ENCODE measurements at regions not wholly inside any gene's neighbourhood (a gene's known extent, or its start where the extent isn't known, plus 50 kb on each side); places are given as distances from the start of the nearest gene placed in this dataset.
A peak's percentile ranks its signal among the peaks of the same experiment; 100 is the strongest.

DNA sequence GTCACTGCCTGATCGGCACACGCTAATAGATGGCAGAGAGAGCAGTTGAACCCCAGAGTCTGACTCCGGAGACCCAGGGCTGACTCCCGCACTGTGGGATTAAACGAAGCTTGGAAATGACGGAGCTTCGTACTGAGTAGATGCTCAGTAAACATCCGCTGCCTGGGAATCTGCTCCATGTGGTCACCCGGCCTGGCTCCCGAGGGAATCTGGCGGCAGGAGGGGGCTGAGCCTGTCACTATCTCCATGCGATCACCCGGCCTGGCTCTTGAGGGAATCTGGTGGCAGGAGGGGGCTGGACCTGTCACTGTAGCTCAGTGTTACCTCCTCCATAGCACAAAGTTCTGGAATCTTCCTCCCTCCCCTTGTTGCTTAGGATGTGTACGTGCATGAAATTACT is 139.7 kb upstream of the CIBAR2 start:
- Histone ChIP-seq H3K27me3 (ENCODE audit: insufficient read depth, low read depth) (no peaks in the 10 kb centered on the region), H3K9me3 (ENCODE audit: insufficient read depth, low read depth) (no peaks in the 10 kb centered on the region), H2AFZ (no peak overlapping the region), H3K9me2 (ENCODE audit: insufficient read depth) (no peaks in the 10 kb centered on the region), H4K20me1 (ENCODE audit: insufficient read depth) (no peaks in the 10 kb centered on the region; the same call in none of the 2 replicates), H3K79me2 (ENCODE audit: low read depth) (no peaks in the 10 kb centered on the region), H3F3A (ENCODE audit: insufficient read depth, low read depth) (no peaks in the 10 kb centered on the region), H3K27ac (no peak overlapping the region), H3K36me3 (ENCODE audit: low read depth) (no peaks in the 10 kb centered on the region), H3K4me1 (replicated peaks; ENCODE audit: insufficient read depth) (no peaks in the 10 kb centered on the region), H3K4me3 (no peak overlapping the region), H3K4me2 (no peak overlapping the region)
- ChIA-PET CTCF (no interaction called here), POLR2A (ENCODE audit: unreplicated experiment) (interaction anchor here (0.6 kb wide), 1 partner anchor 403 kb away, joined by 5 read pairs; no protein-coding TSS in a partner anchor)
- DNase-seq = no peak
- BruUV-seq (replicated peaks) = no TSS peak
- intact Hi-C loops (cut with micrococcal nuclease; ENCODE audit: unreplicated experiment) = no loop called here
- no peak for TF ChIP-seq EZH2 (IDR thresholded peaks at IDR 0.05; ENCODE audit: low read depth)
- TF ChIP-seq, protein P1, sequence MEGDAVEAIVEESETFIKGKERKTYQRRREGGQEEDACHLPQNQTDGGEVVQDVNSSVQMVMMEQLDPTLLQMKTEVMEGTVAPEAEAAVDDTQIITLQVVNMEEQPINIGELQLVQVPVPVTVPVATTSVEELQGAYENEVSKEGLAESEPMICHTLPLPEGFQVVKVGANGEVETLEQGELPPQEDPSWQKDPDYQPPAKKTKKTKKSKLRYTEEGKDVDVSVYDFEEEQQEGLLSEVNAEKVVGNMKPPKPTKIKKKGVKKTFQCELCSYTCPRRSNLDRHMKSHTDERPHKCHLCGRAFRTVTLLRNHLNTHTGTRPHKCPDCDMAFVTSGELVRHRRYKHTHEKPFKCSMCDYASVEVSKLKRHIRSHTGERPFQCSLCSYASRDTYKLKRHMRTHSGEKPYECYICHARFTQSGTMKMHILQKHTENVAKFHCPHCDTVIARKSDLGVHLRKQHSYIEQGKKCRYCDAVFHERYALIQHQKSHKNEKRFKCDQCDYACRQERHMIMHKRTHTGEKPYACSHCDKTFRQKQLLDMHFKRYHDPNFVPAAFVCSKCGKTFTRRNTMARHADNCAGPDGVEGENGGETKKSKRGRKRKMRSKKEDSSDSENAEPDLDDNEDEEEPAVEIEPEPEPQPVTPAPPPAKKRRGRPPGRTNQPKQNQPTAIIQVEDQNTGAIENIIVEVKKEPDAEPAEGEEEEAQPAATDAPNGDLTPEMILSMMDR (conservative IDR thresholded peaks at IDR 0.05) = no peak

DNA sequence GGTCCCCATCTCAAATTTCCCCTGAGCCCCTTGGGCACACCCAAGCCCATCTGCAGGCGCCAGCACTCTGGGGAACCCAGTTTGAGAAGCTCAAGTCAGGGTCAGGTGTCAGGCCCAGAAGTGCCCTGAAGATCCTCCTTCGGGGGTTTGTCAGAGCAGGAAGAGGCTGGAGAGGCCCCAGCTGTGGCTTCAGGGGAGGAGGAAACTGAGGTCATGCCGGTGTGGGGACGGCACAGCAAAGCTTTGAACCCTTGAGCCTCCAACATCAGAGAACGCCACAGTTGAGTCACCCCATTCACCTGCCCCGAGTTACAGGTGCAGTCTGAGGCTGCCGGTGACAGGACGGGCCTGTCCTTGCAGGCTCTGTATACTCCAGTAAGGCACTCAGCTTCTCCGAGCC is 140.2 kb upstream of the CIBAR2 start:
- POLR2A ChIA-PET (ENCODE audit: unreplicated experiment) = no interaction called here
- no peaks in the 10 kb centered on the region; the same call in none of the 2 replicates for H4K20me1 ChIP-seq (ENCODE audit: insufficient read depth)

DNA sequence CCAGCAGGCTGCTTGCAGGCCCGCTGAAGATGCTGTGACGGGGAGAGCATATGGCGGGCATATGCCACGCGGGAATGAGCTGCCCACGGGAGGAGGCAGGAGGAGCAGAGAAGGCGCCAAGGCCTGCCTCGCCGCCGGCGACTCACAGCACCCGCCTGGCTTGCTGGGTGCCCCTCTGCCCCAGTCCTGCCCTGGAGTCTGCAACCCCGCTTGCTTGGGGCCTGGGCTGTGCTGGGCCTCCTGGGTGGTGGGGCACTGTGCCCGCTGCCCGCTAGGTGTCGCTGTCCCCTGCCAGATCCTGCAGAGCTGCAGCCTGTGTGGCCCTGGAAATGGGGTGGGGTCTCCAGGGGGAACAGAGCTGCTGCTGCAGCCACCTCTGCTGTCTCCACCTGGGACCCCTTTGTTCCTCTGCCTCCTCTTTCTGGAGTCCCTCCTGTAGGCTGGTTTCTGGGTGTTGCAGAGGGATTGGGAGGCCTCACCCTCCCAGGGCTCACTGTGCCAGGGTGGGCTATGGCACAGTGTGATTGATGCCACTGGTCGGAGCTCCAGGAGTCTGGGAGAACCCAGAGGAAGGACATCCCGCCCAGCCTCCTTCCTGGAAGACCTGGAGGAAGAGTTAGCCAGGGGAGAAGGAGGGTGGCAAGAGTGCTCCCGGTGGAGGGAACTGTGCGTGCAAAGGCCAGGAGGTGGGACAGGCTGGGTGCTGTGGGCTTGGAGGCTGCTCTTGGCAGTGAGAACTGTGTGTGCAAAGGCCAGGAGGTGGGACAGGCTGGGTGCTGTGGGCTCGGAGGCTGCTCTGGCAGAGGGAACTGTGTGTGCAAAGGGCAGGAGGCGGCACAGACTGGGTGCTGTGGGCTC is 141.0 kb upstream of the CIBAR2 start:
- Histone ChIP-seq H3K4me3 (no peak overlapping the region), H2AFZ (no peak overlapping the region), H3K4me2 (no peak overlapping the region), H3K79me2 (ENCODE audit: low read depth) (no peaks in the 10 kb centered on the region), H3F3A (ENCODE audit: insufficient read depth, low read depth) (no peaks in the 10 kb centered on the region), H4K20me1 (ENCODE audit: insufficient read depth) (no peaks in the 10 kb centered on the region; the same call in none of the 2 replicates), H3K9me3 (ENCODE audit: insufficient read depth, low read depth) (no peaks in the 10 kb centered on the region), H3K4me1 (replicated peaks; ENCODE audit: insufficient read depth) (no peaks in the 10 kb centered on the region), H3K36me3 (ENCODE audit: low read depth) (no peaks in the 10 kb centered on the region), H3K27me3 (ENCODE audit: insufficient read depth, low read depth) (no peaks in the 10 kb centered on the region), H3K27ac (no peak overlapping the region), H3K9me2 (ENCODE audit: insufficient read depth) (no peaks in the 10 kb centered on the region)
- peak in 1 of 2 experiments; percentile 57 for DNase-seq
- ChIA-PET CTCF (interaction anchor here (0.6 kb wide), 2 partner anchors 224 to 388 kb away, joined by 4 read pairs; no protein-coding TSS in a partner anchor), POLR2A (ENCODE audit: unreplicated experiment) (no interaction called here)
- intact Hi-C loops (cut with micrococcal nuclease; ENCODE audit: unreplicated experiment) = no loop called here
- no TSS peak for BruUV-seq (replicated peaks)
- TF ChIP-seq, protein P1 (conservative IDR thresholded peaks at IDR 0.05) = peak; percentile 96
- TF ChIP-seq EZH2 (IDR thresholded peaks at IDR 0.05; ENCODE audit: low read depth) = no peak

More for the DNA sequence above, 140.2 kb upstream of the CIBAR2 start:
- Histone ChIP-seq H3K4me3 (no peak overlapping the region), H3K9me2 (ENCODE audit: insufficient read depth) (no peaks in the 10 kb centered on the region), H3K27me3 (ENCODE audit: insufficient read depth, low read depth) (no peaks in the 10 kb centered on the region), H3K4me2 (no peak overlapping the region), H2AFZ (no peak overlapping the region), H3K4me1 (replicated peaks; ENCODE audit: insufficient read depth) (no peaks in the 10 kb centered on the region), H3K9me3 (ENCODE audit: insufficient read depth, low read depth) (no peaks in the 10 kb centered on the region), H3K36me3 (ENCODE audit: low read depth) (no peaks in the 10 kb centered on the region), H3F3A (ENCODE audit: insufficient read depth, low read depth) (no peaks in the 10 kb centered on the region), H3K27ac (no peak overlapping the region), H3K79me2 (ENCODE audit: low read depth) (no peaks in the 10 kb centered on the region)
- BruUV-seq (replicated peaks) = no TSS peak
- DNase-seq = no peak
- CTCF ChIA-PET = no interaction called here
- intact Hi-C loops (cut with micrococcal nuclease; ENCODE audit: unreplicated experiment) = no loop called here
- no peak for TF ChIP-seq EZH2 (IDR thresholded peaks at IDR 0.05; ENCODE audit: low read depth)
- TF ChIP-seq, protein P1 (conservative IDR thresholded peaks at IDR 0.05) = no peak

All from PC-9 (cell line).